OCI-LY3 (cell line): ENCODE measurements at regions not wholly inside any gene's neighbourhood (a gene's known extent, or its start where the extent isn't known, plus 50 kb on each side); places are given as distances from the start of the nearest gene placed in this dataset.
A peak's percentile ranks its signal among the peaks of the same experiment; 100 is the strongest.

Experiments used
- H2AFZ ChIP-seq: fragments of 200-600, 300-600 bp; shearing (Covaris generic); 2 replicates; pipeline ENCODE4 v1.6.0; 2014; ENCODE audit warnings: antibody characterized with exemption, low read depth, low read length
- H3K27ac ChIP-seq: fragments of 200-600, 300-600 bp; sonication (generic); 2 replicates; pipeline ENCODE4 v1.5.1; 2014; ENCODE audit warnings: mild to moderate bottlenecking, low read length, moderate library complexity, mixed read lengths
- H3K27me3 ChIP-seq: fragments of 200-600, 300-600 bp; sonication (generic); 2 replicates; pipeline ENCODE4 v1.6.1; 2014; ENCODE audit warnings: low read depth, low read length, mixed read lengths
- H3K36me3 ChIP-seq: fragments of 200-600, 300-600 bp; sonication (generic); replicated peaks from 2 replicates; pipeline ENCODE3; 2014; ENCODE audit warnings: low read depth, low read length, mixed read lengths
- H3K4me1 ChIP-seq: fragments of 300-600, 200-600 bp; sonication (generic); 2 replicates; pipeline ENCODE4 v1.6.1; 2014; ENCODE audit warnings: low read length, mixed read lengths
- H3K4me2 ChIP-seq: fragments of 200-600, 300-600 bp; sonication (generic); 2 replicates; pipeline ENCODE4 v1.6.1; 2014; ENCODE audit warnings: low read length, mixed read lengths
- H3K4me3 ChIP-seq: fragments of 300-600, 200-600 bp; sonication (generic); 2 replicates; pipeline ENCODE4 v1.5.1; 2014; ENCODE audit warnings: antibody characterized with exemption, mild to moderate bottlenecking, low read length, moderate library complexity
- H3K79me2 ChIP-seq: fragments of 300-600, 200-600 bp; shearing (Covaris generic); 2 replicates; pipeline ENCODE4 v1.6.1; 2014; ENCODE audit warnings: mild to moderate bottlenecking, low read length, mixed read lengths
- H3K9ac ChIP-seq: fragments of 300-600, 200-600 bp; shearing (Covaris generic); 2 replicates; pipeline ENCODE4 v1.6.0; 2014; ENCODE audit warnings: mild to moderate bottlenecking, low read length, moderate library complexity
- H3K9me3 ChIP-seq: fragments of 200-600, 300-600 bp; shearing (Covaris generic); 2 replicates; pipeline ENCODE4 v1.6.1; 2014; ENCODE audit warnings: low read length, mixed read lengths; ENCODE audit not compliant: insufficient read depth
- H4K20me1 ChIP-seq: fragments of 200-600, 300-600 bp; sonication (generic); 2 replicates; pipeline ENCODE4 v1.6.1; 2016; ENCODE audit warnings: low read length, mixed read lengths; ENCODE audit not compliant: insufficient read depth
- CTCF ChIP-seq: fragments of 200-600, 300-600 bp; sonication (generic); IDR thresholded peaks from 2 replicates; pipeline ENCODE4 v1.5.1; 2014; ENCODE audit warnings: antibody characterized with exemption, low read length, low read depth
- EZH2phosphoT487 ChIP-seq: fragments of 200-600 bp; shearing (Covaris generic); IDR thresholded peaks from 2 replicates; pipeline ENCODE4 v1.6.1; 2018; ENCODE audit warnings: antibody characterized with exemption, mixed run types, low read depth

GRCh38 chr6:117817499-117817898 is 89.6 kb upstream of the SLC35F1 start:
- H4K20me1 ChIP-seq, result no peaks in the 10 kb centered on the region
- peak overlapping the region; percentile 88 for H2AFZ ChIP-seq
- peaks cover 16% of the 10 kb centered on the region for H3K4me1 ChIP-seq
- H3K4me2 ChIP-seq, result peak overlapping the region; percentile 20; the same call in 1 of the 2 replicates
- H3K79me2 ChIP-seq, result no peaks in the 10 kb centered on the region
- no peaks in the 10 kb centered on the region for H3K9me3 ChIP-seq
- H3K9ac ChIP-seq, result no peak overlapping the region
- peaks cover 11% of the 10 kb centered on the region for H3K36me3 ChIP-seq
- H3K4me3 ChIP-seq, result no peak overlapping the region
- H3K27me3 ChIP-seq, result no peaks in the 10 kb centered on the region
- H3K27ac ChIP-seq, result peak overlapping the region; percentile 59
- no peak for TF ChIP-seq EZH2phosphoT487
- no peak for TF ChIP-seq CTCF

- Histone ChIP-seq H3K79me2 (no peaks in the 10 kb centered on the region), H3K36me3 (peaks cover 11% of the 10 kb centered on the region), H3K4me1 (peaks cover 16% of the 10 kb centered on the region), H4K20me1 (no peaks in the 10 kb centered on the region), H3K9ac (no peak overlapping the region), H3K27ac (peak overlapping the region; percentile 59), H3K9me3 (no peaks in the 10 kb centered on the region), H3K4me2 (peak overlapping the region; percentile 20; the same call in 1 of the 2 replicates), H2AFZ (peak overlapping the region; percentile 88), H3K4me3 (no peak overlapping the region), H3K27me3 (no peaks in the 10 kb centered on the region)
- TF ChIP-seq EZH2phosphoT487 (no peak), CTCF (no peak)
Observed at GRCh38 chr6:117817992-117818391, 89.1 kb upstream of the SLC35F1 start.

- Histone ChIP-seq H3K9ac (no peak overlapping the region), H3K4me1 (peaks cover 16% of the 10 kb centered on the region), H2AFZ (no peak overlapping the region; the same call in 1 of the 2 replicates), H3K4me2 (no peak overlapping the region), H3K4me3 (no peak overlapping the region), H3K9me3 (no peaks in the 10 kb centered on the region), H3K27ac (no peak overlapping the region), H4K20me1 (no peaks in the 10 kb centered on the region), H3K27me3 (no peaks in the 10 kb centered on the region), H3K79me2 (no peaks in the 10 kb centered on the region), H3K36me3 (peaks cover 11% of the 10 kb centered on the region)
- no peak for TF ChIP-seq EZH2phosphoT487
- no peak for TF ChIP-seq CTCF
Observed at GRCh38 chr6:117818449-117818848, 88.6 kb upstream of the SLC35F1 start.

GRCh38 chr6:117829594-117830319 is 77.3 kb upstream of the SLC35F1 start:
- Histone ChIP-seq H3K36me3 (no peaks in the 10 kb centered on the region), H3K27me3 (no peaks in the 10 kb centered on the region), H3K4me3 (peak overlapping the region; percentile 87), H3K27ac (no peak overlapping the region), H3K4me2 (peak overlapping the region; percentile 89), H2AFZ (peak overlapping the region; percentile 98), H3K9ac (peak overlapping the region; percentile 70), H3K79me2 (no peaks in the 10 kb centered on the region), H3K4me1 (peaks cover 13% of the 10 kb centered on the region), H3K9me3 (no peaks in the 10 kb centered on the region), H4K20me1 (no peaks in the 10 kb centered on the region)
- peak; percentile 43 for TF ChIP-seq CTCF
- no peak for TF ChIP-seq EZH2phosphoT487
